Astrocyte (in vitro differentiated cells and primary cell): ENCODE measurements at regions not wholly inside any gene's neighbourhood (a gene's known extent, or its start where the extent isn't known, plus 50 kb on each side); places are given as distances from the start of the nearest gene placed in this dataset.
A peak's percentile ranks its signal among the peaks of the same experiment; 100 is the strongest.
"Not testable (repeated sequence)": the region's sequence is repeated elsewhere in the genome, so short reads cannot be mapped to it uniquely, and the experiment has no call there.

Experiments used
- DNase-seq: peaks from one replicate; pipeline ENCODE4 v3.0.0-alpha.2; 2010; ENCODE audit warnings: low read depth
- FAIRE-seq: peaks from 2 replicates; lab custom pipeline; 2011; peaks lifted over from hg19 to GRCh38; lab: Jason Lieb, UNC
- H2AFZ ChIP-seq: 2 replicates; pipeline ENCODE4 v1.6.0; 2012; ENCODE audit warnings: low read depth, low read length, inconsistent platforms
- H3K27ac ChIP-seq: 2 replicates; pipeline ENCODE4 v1.5.1; 2011; ENCODE audit warnings: low read depth, low read length, inconsistent platforms
- H3K27me3 ChIP-seq: 2 replicates; pipeline ENCODE4 v1.6.0; 2011; ENCODE audit warnings: low read length, inconsistent platforms; ENCODE audit not compliant: insufficient read depth
- H3K36me3 ChIP-seq: 2 replicates; pipeline ENCODE4 v1.5.1; 2011; ENCODE audit warnings: low read length, inconsistent platforms; ENCODE audit not compliant: insufficient read depth
- H3K4me1 ChIP-seq: 2 replicates; pipeline ENCODE4 v1.5.1; 2011; ENCODE audit warnings: low read length, inconsistent platforms; ENCODE audit not compliant: insufficient read depth
- H3K4me2 ChIP-seq: 2 replicates; pipeline ENCODE4 v1.6.0; 2012; ENCODE audit warnings: low read length, inconsistent platforms
- H3K4me3 ChIP-seq: 2 replicates; pipeline ENCODE4 v1.5.1; 2011; ENCODE audit warnings: low read depth, mild to moderate bottlenecking, low read length, inconsistent platforms; ENCODE audit not compliant: insufficient read depth
- H3K79me2 ChIP-seq: 2 replicates; pipeline ENCODE4 v1.6.0; 2012; ENCODE audit warnings: mild to moderate bottlenecking, low read length, inconsistent platforms; ENCODE audit not compliant: insufficient read depth
- H3K9ac ChIP-seq: 2 replicates; pipeline ENCODE4 v1.6.0; 2012; ENCODE audit warnings: mild to moderate bottlenecking, low read length, inconsistent platforms
- H3K9me3 ChIP-seq: 2 replicates; pipeline ENCODE4 v1.5.1; 2012; ENCODE audit warnings: low read depth, mild to moderate bottlenecking, low read length, inconsistent platforms; ENCODE audit not compliant: insufficient read depth
- H4K20me1 ChIP-seq: 2 replicates; pipeline ENCODE4 v1.6.0; 2012; ENCODE audit warnings: low read length, inconsistent platforms; ENCODE audit not compliant: insufficient read depth
- H3K27ac Mint-ChIP-seq: one replicate; pipeline ENCODE4 v1.8.0; 2021; ENCODE audit warnings: mild to moderate bottlenecking, mixed read lengths; ENCODE audit not compliant: unreplicated experiment
- H3K27me3 Mint-ChIP-seq: one replicate; pipeline ENCODE4 v1.8.0; 2021; ENCODE audit warnings: low read depth, mixed read lengths; ENCODE audit not compliant: unreplicated experiment
- H3K36me3 Mint-ChIP-seq: one replicate; pipeline ENCODE4 v1.8.0; 2021; ENCODE audit warnings: low read depth, mixed read lengths; ENCODE audit not compliant: unreplicated experiment
- H3K4me1 Mint-ChIP-seq: one replicate; pipeline ENCODE4 v1.8.0; 2021; ENCODE audit warnings: low read depth, mixed read lengths; ENCODE audit not compliant: unreplicated experiment
- H3K4me3 Mint-ChIP-seq: one replicate; pipeline ENCODE4 v1.8.0; 2021; ENCODE audit warnings: mild to moderate bottlenecking, moderate library complexity, mixed read lengths; ENCODE audit not compliant: unreplicated experiment
- H3K9me3 Mint-ChIP-seq: one replicate; pipeline ENCODE4 v1.8.0; 2021; ENCODE audit warnings: mild to moderate bottlenecking, mixed read lengths; ENCODE audit not compliant: unreplicated experiment
- EZH2 ChIP-seq: IDR thresholded peaks from 2 replicates; pipeline ENCODE4 v1.6.1; 2012; ENCODE audit warnings: mild to moderate bottlenecking, low read length, inconsistent platforms; ENCODE audit not compliant: insufficient read depth
- TF ChIP-seq, protein P1 (sequence below): IDR thresholded peaks from 2 replicates; pipeline ENCODE4 v1.5.1; 2011; ENCODE audit warnings: low read depth, mild to moderate bottlenecking, inconsistent platforms, low read length, moderate library complexity; ENCODE audit not compliant: insufficient read depth

DNA sequence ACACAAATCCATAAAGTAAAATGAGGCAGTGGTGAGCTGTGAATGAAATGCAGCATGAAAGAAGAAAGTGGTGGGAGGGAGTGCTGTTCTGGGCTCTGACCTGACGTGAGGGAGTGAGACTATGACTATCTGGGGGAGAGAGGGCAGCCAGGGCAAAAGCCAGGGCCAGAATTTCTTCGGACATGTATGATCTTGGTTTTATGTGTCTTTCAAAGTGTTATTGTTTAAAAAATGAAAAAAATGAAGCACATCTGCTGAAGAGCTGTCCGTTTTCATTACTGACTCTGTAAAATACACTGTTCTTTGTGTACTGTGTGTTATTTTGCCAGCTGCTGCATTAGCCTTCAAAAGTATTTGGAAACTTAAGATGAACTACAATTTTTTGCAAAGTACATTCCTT is 70.2 kb upstream of the KLF14 start:
- Mint-ChIP-seq H3K36me3 (peaks cover 2% of the 10 kb centered on the region), H3K27me3 (peaks cover 12% of the 10 kb centered on the region), H3K4me1 (peaks cover 2% of the 10 kb centered on the region), H3K4me3 (no peak overlapping the region), H3K9me3 (no peaks in the 10 kb centered on the region), H3K27ac (no peak overlapping the region)
- Histone ChIP-seq H3K36me3 (no peaks in the 10 kb centered on the region), H4K20me1 (no peaks in the 10 kb centered on the region), H3K4me3 (no peak overlapping the region), H3K79me2 (no peaks in the 10 kb centered on the region), H3K4me2 (no peak overlapping the region), H3K27me3 (no peaks in the 10 kb centered on the region), H3K9ac (no peak overlapping the region), H3K27ac (no peak overlapping the region), H3K4me1 (no peaks in the 10 kb centered on the region), H2AFZ (no peak overlapping the region), H3K9me3 (no peaks in the 10 kb centered on the region)
- DNase-seq (no peak), FAIRE-seq (no peak)
- TF ChIP-seq EZH2 = no peak
- TF ChIP-seq, protein P1, sequence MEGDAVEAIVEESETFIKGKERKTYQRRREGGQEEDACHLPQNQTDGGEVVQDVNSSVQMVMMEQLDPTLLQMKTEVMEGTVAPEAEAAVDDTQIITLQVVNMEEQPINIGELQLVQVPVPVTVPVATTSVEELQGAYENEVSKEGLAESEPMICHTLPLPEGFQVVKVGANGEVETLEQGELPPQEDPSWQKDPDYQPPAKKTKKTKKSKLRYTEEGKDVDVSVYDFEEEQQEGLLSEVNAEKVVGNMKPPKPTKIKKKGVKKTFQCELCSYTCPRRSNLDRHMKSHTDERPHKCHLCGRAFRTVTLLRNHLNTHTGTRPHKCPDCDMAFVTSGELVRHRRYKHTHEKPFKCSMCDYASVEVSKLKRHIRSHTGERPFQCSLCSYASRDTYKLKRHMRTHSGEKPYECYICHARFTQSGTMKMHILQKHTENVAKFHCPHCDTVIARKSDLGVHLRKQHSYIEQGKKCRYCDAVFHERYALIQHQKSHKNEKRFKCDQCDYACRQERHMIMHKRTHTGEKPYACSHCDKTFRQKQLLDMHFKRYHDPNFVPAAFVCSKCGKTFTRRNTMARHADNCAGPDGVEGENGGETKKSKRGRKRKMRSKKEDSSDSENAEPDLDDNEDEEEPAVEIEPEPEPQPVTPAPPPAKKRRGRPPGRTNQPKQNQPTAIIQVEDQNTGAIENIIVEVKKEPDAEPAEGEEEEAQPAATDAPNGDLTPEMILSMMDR = no peak

DNA sequence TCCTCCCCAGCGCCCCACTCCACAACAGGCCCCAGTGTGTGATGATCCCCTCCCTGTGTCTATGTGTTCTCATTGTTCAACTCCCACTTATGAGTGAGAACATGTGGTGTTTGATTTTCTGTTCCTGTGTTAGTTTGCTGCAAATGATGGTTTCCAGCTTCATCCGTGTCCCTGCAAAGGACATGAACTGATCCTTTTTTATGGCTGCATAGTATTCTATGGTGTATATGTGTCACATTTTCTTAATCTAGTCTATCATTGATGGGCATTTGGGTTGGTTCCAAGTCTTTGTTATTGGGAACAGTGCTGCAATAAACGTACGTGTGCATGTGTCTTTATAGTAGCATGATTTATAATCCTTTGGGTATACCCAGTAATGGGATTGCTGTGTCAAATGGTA is 78.8 kb upstream of the KLF14 start:
- H3K9ac ChIP-seq, H3K79me2 ChIP-seq, H3K4me1 ChIP-seq, H3K4me3 Mint-ChIP-seq, H3K36me3 Mint-ChIP-seq, H3K9me3 Mint-ChIP-seq, H2AFZ ChIP-seq, H3K27me3 ChIP-seq, H3K9me3 ChIP-seq, H3K27me3 Mint-ChIP-seq, H3K36me3 ChIP-seq, H3K4me2 ChIP-seq, H3K4me3 ChIP-seq, H3K27ac ChIP-seq, DNase-seq, H3K4me1 Mint-ChIP-seq, H3K27ac Mint-ChIP-seq, H4K20me1 ChIP-seq, FAIRE-seq: not testable (repeated sequence)

DNA sequence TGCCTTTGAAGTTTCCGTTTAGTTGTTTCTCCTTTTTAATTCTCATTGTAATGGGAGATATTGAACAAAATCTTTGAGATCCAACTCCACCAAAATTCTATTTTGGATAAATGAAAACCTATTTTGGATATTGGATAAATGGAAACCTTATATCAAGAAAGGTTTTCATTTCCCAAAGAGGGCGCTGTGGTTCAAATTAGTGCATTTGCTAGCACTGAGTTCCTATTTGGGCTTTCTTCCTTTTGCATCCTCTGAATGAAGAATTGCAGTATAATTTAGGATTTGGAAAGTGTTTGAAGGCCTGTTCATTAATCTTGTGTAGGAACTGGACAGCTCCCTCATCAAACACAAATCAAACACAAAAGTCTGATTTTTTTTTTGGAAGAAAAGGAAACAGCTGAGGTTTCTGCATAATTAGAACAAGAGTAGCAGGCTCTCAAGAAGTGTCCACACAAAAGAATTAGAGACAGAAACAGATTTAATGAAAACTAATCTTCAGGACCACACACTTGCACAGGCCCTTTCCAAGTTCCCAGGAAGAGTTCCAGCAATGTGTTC is 80.8 kb upstream of the KLF14 start:
- Histone ChIP-seq H3K9ac (no peak overlapping the region), H3K36me3 (no peaks in the 10 kb centered on the region), H2AFZ (no peak overlapping the region), H4K20me1 (no peaks in the 10 kb centered on the region), H3K4me2 (no peak overlapping the region), H3K27me3 (no peaks in the 10 kb centered on the region), H3K27ac (no peak overlapping the region), H3K4me3 (no peak overlapping the region), H3K79me2 (no peaks in the 10 kb centered on the region), H3K4me1 (no peaks in the 10 kb centered on the region), H3K9me3 (peaks cover 3% of the 10 kb centered on the region)
- no peaks in the 10 kb centered on the region for H3K27me3 Mint-ChIP-seq
- H3K4me1 Mint-ChIP-seq = no peaks in the 10 kb centered on the region
- DNase-seq (peak; percentile 16), FAIRE-seq (no peak)
- H3K4me3 Mint-ChIP-seq = no peak overlapping the region
- TF ChIP-seq, protein P1 = peak; percentile 61
- no peak for TF ChIP-seq EZH2
- no peaks in the 10 kb centered on the region for H3K9me3 Mint-ChIP-seq
- no peak overlapping the region for H3K27ac Mint-ChIP-seq
- no peaks in the 10 kb centered on the region for H3K36me3 Mint-ChIP-seq
